Neural cell (in vitro differentiated cells): ENCODE measurements at regions not wholly inside any gene's neighbourhood (a gene's known extent, or its start where the extent isn't known, plus 50 kb on each side); places are given as distances from the start of the nearest gene placed in this dataset.

Experiments used
- H2AFZ ChIP-seq: fragments of 200-600, 300-800 bp; sonication (generic), shearing (Covaris generic); 2 replicates; pipeline ENCODE4 v1.6.0; 2014; ENCODE audit warnings: low read depth, mild to moderate bottlenecking, antibody characterized with exemption, low read length, moderate library complexity
- H3F3A ChIP-seq: fragments of 200-600 bp; shearing (Covaris generic); 2 replicates; pipeline ENCODE4 v1.6.1; 2016; ENCODE audit warnings: mild to moderate bottlenecking, moderate library complexity, mixed read lengths, antibody characterized with exemption, low read length; ENCODE audit not compliant: insufficient read depth, poor library complexity, severe bottlenecking
- H3K27ac ChIP-seq: fragments of 200-600, 300-800 bp; sonication (generic), shearing (Covaris generic); 2 replicates; pipeline ENCODE4 v1.5.1; 2014; ENCODE audit warnings: mild to moderate bottlenecking, low read length, moderate library complexity
- H3K27me3 ChIP-seq: fragments of 300-800, 200-600 bp; sonication (generic), shearing (Covaris generic); 2 replicates; pipeline ENCODE4 v1.6.0; 2014; ENCODE audit warnings: mild to moderate bottlenecking, low read depth, low read length, moderate library complexity; ENCODE audit not compliant: insufficient read depth
- H3K36me3 ChIP-seq: fragments of 300-800, 200-600 bp; sonication (generic), shearing (Covaris generic); 2 replicates; pipeline ENCODE4 v1.5.1; 2014; ENCODE audit warnings: mild to moderate bottlenecking, antibody characterized with exemption, low read length, moderate library complexity; ENCODE audit not compliant: insufficient read depth
- H3K4me2 ChIP-seq: fragments of 300-800, 200-600 bp; sonication (generic), shearing (Covaris generic); 2 replicates; pipeline ENCODE4 v1.6.0; 2014; ENCODE audit warnings: mild to moderate bottlenecking, low read length
- H3K4me3 ChIP-seq: fragments of 300-800, 200-600 bp; sonication (generic), shearing (Covaris generic); 2 replicates; pipeline ENCODE4 v1.5.1; 2014; ENCODE audit warnings: mild to moderate bottlenecking, low read length, moderate library complexity
- H3K79me2 ChIP-seq: fragments of 200-600 bp; shearing (Covaris generic); replicated peaks from 2 replicates; pipeline ENCODE4 v1.6.0; 2014; ENCODE audit warnings: mild to moderate bottlenecking, low read length, moderate library complexity; ENCODE audit not compliant: insufficient read depth
- H3K9ac ChIP-seq: fragments of 300-800, 200-600 bp; sonication (generic), shearing (Covaris generic); 2 replicates; pipeline ENCODE4 v1.6.1; 2016; ENCODE audit warnings: mild to moderate bottlenecking, low read length, mixed read lengths
- H3K9me2 ChIP-seq: fragments of 200-600 bp; shearing (Covaris generic); 2 replicates; pipeline ENCODE4 v1.6.1; 2016; ENCODE audit warnings: mild to moderate bottlenecking, low read length, mixed read lengths; ENCODE audit not compliant: insufficient read depth
- H3K9me3 ChIP-seq: fragments of 200-600, 300-800 bp; sonication (generic), shearing (Covaris generic); 2 replicates; pipeline ENCODE4 v1.6.1; 2016; ENCODE audit warnings: mild to moderate bottlenecking, mixed run types, low read length, moderate library complexity, mixed read lengths
- H4K20me1 ChIP-seq: fragments of 200-600 bp; shearing (Covaris generic); 2 replicates; pipeline ENCODE4 v1.6.1; 2016; ENCODE audit warnings: mild to moderate bottlenecking, mixed run types; ENCODE audit not compliant: insufficient read depth
- EP300 ChIP-seq: fragments of 450-650 bp; conservative IDR thresholded peaks from 2 replicates; pipeline ENCODE4 v1.6.1; 2014; ENCODE audit warnings: antibody characterized with exemption, mild to moderate bottlenecking, moderate library complexity; ENCODE audit not compliant: poor library complexity, severe bottlenecking
- EZH2 ChIP-seq: fragments of 200-600, 300-800 bp; shearing (Covaris generic), sonication (generic); IDR thresholded peaks from 2 replicates; pipeline ENCODE4 v1.6.1; 2014; ENCODE audit warnings: antibody characterized with exemption, low read length, borderline replicate concordance, mild to moderate bottlenecking; ENCODE audit not compliant: insufficient read depth, poor library complexity, severe bottlenecking
- MXI1 ChIP-seq: fragments of 450-650 bp; conservative IDR thresholded peaks from 2 replicates; pipeline ENCODE4 v1.6.1; 2014; ENCODE audit warnings: antibody characterized with exemption, mild to moderate bottlenecking; ENCODE audit not compliant: poor library complexity, severe bottlenecking
- POLR2AphosphoS5 ChIP-seq: IDR thresholded peaks from 2 replicates; pipeline ENCODE4 v1.6.1; 2012
- RAD21 ChIP-seq: fragments of 450-650 bp; conservative IDR thresholded peaks from 2 replicates; pipeline ENCODE4 v1.6.1; 2014; ENCODE audit warnings: antibody characterized with exemption, mild to moderate bottlenecking, moderate library complexity
- REST ChIP-seq: IDR thresholded peaks from 2 replicates; pipeline ENCODE4 v1.6.1; 2012; ENCODE audit warnings: borderline replicate concordance
- TAF1 ChIP-seq: IDR thresholded peaks from 2 replicates; pipeline ENCODE4 v1.6.1; 2012; ENCODE audit warnings: low read depth

- no peaks in the 10 kb centered on the region for H3K9me3 ChIP-seq
- no peak overlapping the region for H3K9ac ChIP-seq
- no peaks in the 10 kb centered on the region for H3K9me2 ChIP-seq
- H3K4me2 ChIP-seq: no peak overlapping the region
- H4K20me1 ChIP-seq: no peaks in the 10 kb centered on the region
- H3K27ac ChIP-seq: no peak overlapping the region
- no peak overlapping the region for H3K4me3 ChIP-seq
- H2AFZ ChIP-seq: no peak overlapping the region
- TF ChIP-seq POLR2AphosphoS5: no peak
- TF ChIP-seq MXI1: no peak
- no peak for TF ChIP-seq RAD21
- no peak for TF ChIP-seq EZH2
- TF ChIP-seq EP300: no peak
- no peaks in the 10 kb centered on the region for H3F3A ChIP-seq
- H3K79me2 ChIP-seq: no peaks in the 10 kb centered on the region
- H3K36me3 ChIP-seq: no peaks in the 10 kb centered on the region
- H3K27me3 ChIP-seq: no peaks in the 10 kb centered on the region
Observed at GRCh38 chr9:107973451-107973850, 483.9 kb upstream of the KLF4 start.

- H3K27me3 ChIP-seq: no peaks in the 10 kb centered on the region
- H2AFZ ChIP-seq: no peak overlapping the region
- H4K20me1 ChIP-seq: no peaks in the 10 kb centered on the region
- H3F3A ChIP-seq: no peaks in the 10 kb centered on the region
- H3K9ac ChIP-seq: no peak overlapping the region
- no peak overlapping the region for H3K27ac ChIP-seq
- H3K9me2 ChIP-seq: no peaks in the 10 kb centered on the region
- no peaks in the 10 kb centered on the region for H3K9me3 ChIP-seq
- no peak for TF ChIP-seq REST
- no peak overlapping the region for H3K4me3 ChIP-seq
- no peak overlapping the region for H3K4me2 ChIP-seq
- no peaks in the 10 kb centered on the region for H3K79me2 ChIP-seq
- H3K36me3 ChIP-seq: no peaks in the 10 kb centered on the region
Observed at GRCh38 chr9:107972346-107972745, 482.8 kb upstream of the KLF4 start.

- H3F3A ChIP-seq: no peaks in the 10 kb centered on the region
- no peak for TF ChIP-seq RAD21
- TF ChIP-seq EZH2: no peak
- TF ChIP-seq MXI1: no peak
- TF ChIP-seq TAF1: no peak
- TF ChIP-seq REST: no peak
- TF ChIP-seq POLR2AphosphoS5: no peak
- no peak for TF ChIP-seq EP300
- no peak overlapping the region for H2AFZ ChIP-seq
- no peak overlapping the region for H3K4me3 ChIP-seq
- H3K27ac ChIP-seq: no peak overlapping the region
- H3K4me2 ChIP-seq: no peak overlapping the region
- H3K9ac ChIP-seq: no peak overlapping the region
- no peaks in the 10 kb centered on the region for H3K9me2 ChIP-seq
- H3K27me3 ChIP-seq: no peaks in the 10 kb centered on the region
- no peaks in the 10 kb centered on the region for H3K36me3 ChIP-seq
- no peaks in the 10 kb centered on the region for H4K20me1 ChIP-seq
- H3K9me3 ChIP-seq: no peaks in the 10 kb centered on the region
- no peaks in the 10 kb centered on the region for H3K79me2 ChIP-seq
Observed at GRCh38 chr9:107971241-107971640, 481.7 kb upstream of the KLF4 start.
